ENCODE measurements at regions not wholly inside any gene's neighbourhood (a gene's known extent, or its start where the extent isn't known, plus 50 kb on each side); places are given as distances from the start of the nearest gene placed in this dataset.

GRCh38 chr3:99434190-99434589 lies 204.2 kb upstream of the COL8A1 start:
- H3K27me3 Mint-ChIP-seq (ENCODE audit: low read depth, unreplicated experiment), result no peaks in the 10 kb centered on the region
- Histone ChIP-seq H3K27me3 (ENCODE audit: insufficient read depth, low read length) (no peaks in the 10 kb centered on the region), H3K4me1 (ENCODE audit: insufficient read depth, low read length) (no peaks in the 10 kb centered on the region), H2AFZ (ENCODE audit: low read depth, low read length) (no peak overlapping the region), H4K20me1 (ENCODE audit: insufficient read depth, low read length) (no peaks in the 10 kb centered on the region), H3K4me3 (ENCODE audit: insufficient read depth, low read depth, low read length) (no peak overlapping the region), H3K9me3 (ENCODE audit: insufficient read depth, low read depth, low read length) (no peaks in the 10 kb centered on the region), H3K36me3 (ENCODE audit: insufficient read depth, low read length) (no peaks in the 10 kb centered on the region), H3K9ac (ENCODE audit: low read length) (no peak overlapping the region), H3K27ac (ENCODE audit: low read depth, low read length) (no peak overlapping the region), H3K79me2 (ENCODE audit: insufficient read depth, low read length) (no peaks in the 10 kb centered on the region), H3K4me2 (ENCODE audit: low read length) (no peak overlapping the region)
- H3K27ac Mint-ChIP-seq (ENCODE audit: unreplicated experiment), result no peak overlapping the region
- FAIRE-seq (no peak), DNase-seq (ENCODE audit: low read depth) (no peak)
- no peak overlapping the region for H3K4me3 Mint-ChIP-seq (ENCODE audit: unreplicated experiment)
- H3K9me3 Mint-ChIP-seq (ENCODE audit: unreplicated experiment), result peaks cover 10% of the 10 kb centered on the region
- TF ChIP-seq CTCF (IDR thresholded peaks at IDR 0.05; ENCODE audit: insufficient read depth, low read depth, low read length), result no peak
- no peak for TF ChIP-seq EZH2 (IDR thresholded peaks at IDR 0.05; ENCODE audit: insufficient read depth, low read length)
- H3K4me1 Mint-ChIP-seq (ENCODE audit: low read depth, unreplicated experiment), result peaks cover 11% of the 10 kb centered on the region
- H3K36me3 Mint-ChIP-seq (ENCODE audit: low read depth, unreplicated experiment), result no peaks in the 10 kb centered on the region

GRCh38 chr3:99430348-99431134 lies 207.9 kb upstream of the COL8A1 start:
- no peak overlapping the region for H3K27ac ChIP-seq (ENCODE audit: low read depth, low read length)
- Mint-ChIP-seq H3K9me3 (ENCODE audit: unreplicated experiment) (no peaks in the 10 kb centered on the region), H3K27me3 (ENCODE audit: low read depth, unreplicated experiment) (no peaks in the 10 kb centered on the region), H3K4me3 (ENCODE audit: unreplicated experiment) (no peak overlapping the region), H3K27ac (ENCODE audit: unreplicated experiment) (no peak overlapping the region), H3K36me3 (ENCODE audit: low read depth, unreplicated experiment) (no peaks in the 10 kb centered on the region), H3K4me1 (ENCODE audit: low read depth, unreplicated experiment) (peaks cover 17% of the 10 kb centered on the region)
- no peak overlapping the region for H3K4me3 ChIP-seq (ENCODE audit: insufficient read depth, low read depth, low read length)
- H3K79me2 ChIP-seq (ENCODE audit: insufficient read depth, low read length), result no peaks in the 10 kb centered on the region
- FAIRE-seq, result peak; percentile 56
- H3K4me1 ChIP-seq (ENCODE audit: insufficient read depth, low read length), result no peaks in the 10 kb centered on the region
- no peak for TF ChIP-seq CTCF (IDR thresholded peaks at IDR 0.05; ENCODE audit: insufficient read depth, low read depth, low read length)
- TF ChIP-seq EZH2 (IDR thresholded peaks at IDR 0.05; ENCODE audit: insufficient read depth, low read length), result no peak
- no peak for DNase-seq (ENCODE audit: low read depth)
- H3K4me2 ChIP-seq (ENCODE audit: low read length), result no peak overlapping the region
- no peaks in the 10 kb centered on the region for H4K20me1 ChIP-seq (ENCODE audit: insufficient read depth, low read length)
- no peak overlapping the region for H3K9ac ChIP-seq (ENCODE audit: low read length)
- H3K36me3 ChIP-seq (ENCODE audit: insufficient read depth, low read length), result no peaks in the 10 kb centered on the region
- H3K27me3 ChIP-seq (ENCODE audit: insufficient read depth, low read length), result no peaks in the 10 kb centered on the region
- no peak overlapping the region for H2AFZ ChIP-seq (ENCODE audit: low read depth, low read length)
- H3K9me3 ChIP-seq (ENCODE audit: insufficient read depth, low read depth, low read length), result no peaks in the 10 kb centered on the region

GRCh38 chr3:99429502-99429901 lies 208.9 kb upstream of the COL8A1 start:
- Histone ChIP-seq H4K20me1 (ENCODE audit: insufficient read depth, low read length) (no peaks in the 10 kb centered on the region), H3K9ac (ENCODE audit: low read length) (no peak overlapping the region), H3K36me3 (ENCODE audit: insufficient read depth, low read length) (no peaks in the 10 kb centered on the region), H3K4me3 (ENCODE audit: insufficient read depth, low read depth, low read length) (no peak overlapping the region), H3K27me3 (ENCODE audit: insufficient read depth, low read length) (no peaks in the 10 kb centered on the region), H3K4me1 (ENCODE audit: insufficient read depth, low read length) (no peaks in the 10 kb centered on the region), H2AFZ (ENCODE audit: low read depth, low read length) (no peak overlapping the region), H3K9me3 (ENCODE audit: insufficient read depth, low read depth, low read length) (no peaks in the 10 kb centered on the region), H3K4me2 (ENCODE audit: low read length) (no peak overlapping the region), H3K79me2 (ENCODE audit: insufficient read depth, low read length) (no peaks in the 10 kb centered on the region), H3K27ac (ENCODE audit: low read depth, low read length) (no peak overlapping the region)
- no peaks in the 10 kb centered on the region for H3K36me3 Mint-ChIP-seq (ENCODE audit: low read depth, unreplicated experiment)
- no peaks in the 10 kb centered on the region for H3K9me3 Mint-ChIP-seq (ENCODE audit: unreplicated experiment)
- no peaks in the 10 kb centered on the region for H3K27me3 Mint-ChIP-seq (ENCODE audit: low read depth, unreplicated experiment)
- no peak overlapping the region for H3K4me3 Mint-ChIP-seq (ENCODE audit: unreplicated experiment)
- no peak overlapping the region for H3K27ac Mint-ChIP-seq (ENCODE audit: unreplicated experiment)
- H3K4me1 Mint-ChIP-seq (ENCODE audit: low read depth, unreplicated experiment), result peaks cover 18% of the 10 kb centered on the region
- DNase-seq (ENCODE audit: low read depth) (no peak), FAIRE-seq (no peak)
- TF ChIP-seq EZH2 (IDR thresholded peaks at IDR 0.05; ENCODE audit: insufficient read depth, low read length) (no peak), CTCF (IDR thresholded peaks at IDR 0.05; ENCODE audit: insufficient read depth, low read depth, low read length) (no peak)
